Adrenal gland (tissue), 9 donors: ENCODE measurements at regions not wholly inside any gene's neighbourhood (a gene's known extent, or its start where the extent isn't known, plus 50 kb on each side); places are given as distances from the start of the nearest gene placed in this dataset.

Source experiments
- DNase-seq, 7 donors: peaks; one replicate each; pipeline ENCODE4 v3.0.0-alpha.2; 2019 to 2020
- H3K27ac ChIP-seq, 5 donors: fragments of 200-600 bp; sonication (generic) in 4 of 5; 1 replicate in 3 of 5; 2 replicates in 2 of 5; pipeline versions ENCODE4 v1.5.1 to v1.8.0; 2016 to 2020; ENCODE audit warnings: mild to moderate bottlenecking in 1 of 5
- H3K27me3 ChIP-seq: fragments of 200-600 bp; 2 replicates; pipeline ENCODE4 v1.8.0; 2021
- H3K36me3 ChIP-seq, 2 donors: fragments of 200-600 bp; replicated peaks in 1 of 2; 1 replicate in 1 of 2; 2 replicates in 1 of 2; pipeline versions ENCODE4 v1.5.1 to v1.8.0; 2018 to 2022
- H3K4me1 ChIP-seq, 2 donors: fragments of 200-600 bp; replicated peaks in 1 of 2; 1 replicate in 1 of 2; 2 replicates in 1 of 2; pipeline versions ENCODE4 v1.5.1 to v1.8.0; 2018 to 2021
- H3K4me3 ChIP-seq, 4 donors: fragments of 200-600 bp; sonication (generic) in 3 of 4; one replicate each; pipeline ENCODE4 v1.5.1; 2016 to 2018
- H3K9me3 ChIP-seq, 3 donors: fragments of 200-600 bp; sonication (generic) in 1 of 3; replicated peaks in 1 of 3; 1 replicate in 2 of 3; 2 replicates in 1 of 3; pipeline versions ENCODE4 v1.5.1 to v1.8.0; 2016 to 2021
- CTCF ChIP-seq, 6 experiments: fragments of 450-650 bp in 4 of 6; fragments of 200-600 bp in 2 of 6; sonication (generic) in 1 of 6; IDR thresholded peaks; 1 replicate in 5 of 6; 2 replicates in 1 of 6; pipeline versions ENCODE4 v1.5.1 to v1.8.0; 2016 to 2021; ENCODE audit warnings: antibody characterized with exemption in 6 of 6, mild to moderate bottlenecking in 2 of 6, moderate library complexity in 1 of 6
- POLR2A ChIP-seq, 2 donors: fragments of 450-650 bp; IDR thresholded peaks; one replicate each; pipeline ENCODE4 v1.6.1; 2017; ENCODE audit warnings: antibody characterized with exemption in 2 of 2, mild to moderate bottlenecking in 2 of 2, moderate library complexity in 1 of 2
- WGBS, 4 donors: extraction: QIAGEN DNeasy Blood & Tissue Kit in 2 of 4; methylation state at CpG; one replicate each; pipeline versions ENCODE4 v1.1.5 to v1.1.7; 2013 to 2017; 5-methylcytosine and 5-hydroxymethylcytosine counted together
- intact Hi-C, 2 donors: fragments of 100-400 bp; cut with DNase I; formaldehyde crosslinking; loops; one replicate each; pipeline versions ENCODE4 v1.14.1 to v1.15.0; 2022 to 2023
- donor health status: healthy with polysubstance abuse.
- donor health status: Bipolar disorder and iron deficiency.
- donor health status: DM: yes; HTN: yes; CAD: no.
- donor health status: DM: no; HTN: no; CAD: no.
- donor health status: DM: no; HTN: no; CAD: no.

GRCh38 chr16:65413861-65414260 is 292.0 kb upstream of the CDH11 start:
- WGBS, 4 donors, result 87 to 93% (median 91%) methylated on average over 2 of the region's 2 CpGs
- no peaks in the 10 kb centered on the region for H3K36me3 ChIP-seq
- H3K9me3 ChIP-seq, result no peaks in the 10 kb centered on the region
- TF ChIP-seq CTCF (IDR thresholded peaks at IDR 0.05) (no peak), POLR2A (IDR thresholded peaks at IDR 0.05) (no peak)
- no peak for DNase-seq
- H3K27ac ChIP-seq, result peak overlapping the region in 3 of 5 donors; percentile 20 to 65 (median 25)
- H3K27me3 ChIP-seq, result no peaks in the 10 kb centered on the region
- peaks cover 0 to 12% of the 10 kb centered on the region in 2 donors for H3K4me1 ChIP-seq
- no peak overlapping the region for H3K4me3 ChIP-seq
- intact Hi-C loops, result no loop called here

- H3K4me3 ChIP-seq, result no peak overlapping the region
- WGBS, 4 donors, result 83 to 90% (median 87%) methylated on average over 4 of the region's 4 CpGs
- no peaks in the 10 kb centered on the region for H3K27me3 ChIP-seq
- TF ChIP-seq POLR2A (IDR thresholded peaks at IDR 0.05) (no peak), CTCF (IDR thresholded peaks at IDR 0.05) (no peak)
- intact Hi-C loops, result no loop called here
- H3K4me1 ChIP-seq, result peaks cover 0 to 12% of the 10 kb centered on the region in 2 donors
- H3K36me3 ChIP-seq, result no peaks in the 10 kb centered on the region
- DNase-seq, result no peak
- H3K27ac ChIP-seq, result no peak overlapping the region
- no peaks in the 10 kb centered on the region for H3K9me3 ChIP-seq
Measured at GRCh38 chr16:65410801-65411200, 288.9 kb upstream of the CDH11 start.

GRCh38 chr16:65409510-65409909 is 287.6 kb upstream of the CDH11 start:
- no peaks in the 10 kb centered on the region for H3K27me3 ChIP-seq
- no peak overlapping the region for H3K4me3 ChIP-seq
- no peak for DNase-seq
- TF ChIP-seq POLR2A (IDR thresholded peaks at IDR 0.05), result no peak
- TF ChIP-seq CTCF (IDR thresholded peaks at IDR 0.05), result no peak
- H3K27ac ChIP-seq, result no peak overlapping the region
- 85 to 94% (median 88%) methylated on average over 2 of the region's 2 CpGs for WGBS, 4 donors
- H3K36me3 ChIP-seq, result no peaks in the 10 kb centered on the region
- peaks cover 0 to 4% of the 10 kb centered on the region in 2 donors for H3K4me1 ChIP-seq
- H3K9me3 ChIP-seq, result no peaks in the 10 kb centered on the region
- intact Hi-C loops, result no loop called here

GRCh38 chr16:65406933-65407332 is 285.1 kb upstream of the CDH11 start:
- H3K4me3 ChIP-seq, result no peak overlapping the region
- no peaks in the 10 kb centered on the region for H3K27me3 ChIP-seq
- DNase-seq, result no peak
- no peak for TF ChIP-seq POLR2A (IDR thresholded peaks at IDR 0.05)
- TF ChIP-seq CTCF (IDR thresholded peaks at IDR 0.05), result no peak
- intact Hi-C loops, result no loop called here
- WGBS, 4 donors, result 55 to 73% (median 62%) methylated on average over 4 of the region's 4 CpGs
- H3K9me3 ChIP-seq, result no peaks in the 10 kb centered on the region
- no peaks in the 10 kb centered on the region for H3K36me3 ChIP-seq
- no peak overlapping the region for H3K27ac ChIP-seq
- no peaks in the 10 kb centered on the region for H3K4me1 ChIP-seq
